H1 (cell line): ENCODE measurements at regions not wholly inside any gene's neighbourhood (a gene's known extent, or its start where the extent isn't known, plus 50 kb on each side); places are given as distances from the start of the nearest gene placed in this dataset.

Source experiments
- CBX5 ChIP-seq: fragments of 300-800, 300-1000 bp; sonication (generic); IDR thresholded peaks from 2 replicates; pipeline ENCODE4 v1.7.1; 2016; ENCODE audit warnings: antibody characterized with exemption, low read length, low read depth
- CBX8 ChIP-seq: fragments of 300-800, 300-1000 bp; sonication (generic); IDR thresholded peaks from 2 replicates; pipeline ENCODE4 v1.7.1; 2016; ENCODE audit warnings: low read depth, low read length, borderline replicate concordance
- CHD1 ChIP-seq: IDR thresholded peaks from 2 replicates; pipeline ENCODE4 v1.6.1; 2012; ENCODE audit warnings: low read depth, low read length, improper control_type of control experiment
- EZH2 ChIP-seq: fragments of 200-600 bp; sonication (generic); IDR thresholded peaks from 2 replicates; pipeline ENCODE4 v1.7.1; 2012; ENCODE audit warnings: low read depth, mild to moderate bottlenecking, moderate library complexity, low read length, inconsistent platforms; ENCODE audit not compliant: severe bottlenecking
- GABPA ChIP-seq: IDR thresholded peaks from 2 replicates; pipeline ENCODE4 v1.6.1; 2011; ENCODE audit warnings: mild to moderate bottlenecking, low read length, moderate library complexity, borderline replicate concordance; ENCODE audit not compliant: insufficient read depth
- POLR2A ChIP-seq, 2 experiments: IDR thresholded peaks; 1 replicate in 1 of 2; 2 replicates in 1 of 2; pipeline ENCODE4 v1.6.1; 2011; ENCODE audit warnings: low read depth in 2 of 2, low read length in 2 of 2, mild to moderate bottlenecking in 2 of 2; ENCODE audit errors: control extremely low read depth in 1 of 2
- RAD21 ChIP-seq, 2 experiments: IDR thresholded peaks in 1 of 2; conservative IDR thresholded peaks in 1 of 2; 2 replicates each; pipeline ENCODE4 v1.6.1; 2011; ENCODE audit warnings: low read depth in 2 of 2, low read length in 2 of 2, improper control_type of control experiment in 1 of 2, inconsistent platforms in 1 of 2, mild to moderate bottlenecking in 1 of 2, moderate library complexity in 1 of 2
- RBBP5 ChIP-seq: IDR thresholded peaks from 2 replicates; pipeline ENCODE4 v1.7.1; 2012; ENCODE audit warnings: low read depth, mild to moderate bottlenecking, inconsistent platforms, low read length, moderate library complexity, borderline replicate concordance
- SRF ChIP-seq: IDR thresholded peaks from 2 replicates; pipeline ENCODE4 v1.6.1; 2011; ENCODE audit warnings: mild to moderate bottlenecking, low read depth, low read length, moderate library complexity
- TBP ChIP-seq: IDR thresholded peaks from 2 replicates; pipeline ENCODE4 v1.6.1; 2011; ENCODE audit warnings: low read depth, low read length, improper control_type of control experiment
- TF ChIP-seq, protein P1 (sequence below), 3 experiments: IDR thresholded peaks; 1 replicate in 2 of 3; 2 replicates in 1 of 3; pipeline versions ENCODE4 v1.5.1 to v1.6.1; 2011; ENCODE audit warnings: low read length in 3 of 3, mild to moderate bottlenecking in 3 of 3, inconsistent platforms in 2 of 3, low read depth in 1 of 3, moderate library complexity in 1 of 3; ENCODE audit not compliant: insufficient read depth in 1 of 3; ENCODE audit errors: control extremely low read depth in 1 of 3
- TF ChIP-seq, protein P2 (sequence below): IDR thresholded peaks from 2 replicates; pipeline ENCODE4 v1.6.1; 2012; ENCODE audit warnings: inconsistent platforms
- TF ChIP-seq, protein P3 (sequence below): IDR thresholded peaks from 2 replicates; pipeline ENCODE4 v1.6.1; 2011; ENCODE audit warnings: low read depth, mild to moderate bottlenecking, low read length; ENCODE audit not compliant: insufficient read depth

DNA sequence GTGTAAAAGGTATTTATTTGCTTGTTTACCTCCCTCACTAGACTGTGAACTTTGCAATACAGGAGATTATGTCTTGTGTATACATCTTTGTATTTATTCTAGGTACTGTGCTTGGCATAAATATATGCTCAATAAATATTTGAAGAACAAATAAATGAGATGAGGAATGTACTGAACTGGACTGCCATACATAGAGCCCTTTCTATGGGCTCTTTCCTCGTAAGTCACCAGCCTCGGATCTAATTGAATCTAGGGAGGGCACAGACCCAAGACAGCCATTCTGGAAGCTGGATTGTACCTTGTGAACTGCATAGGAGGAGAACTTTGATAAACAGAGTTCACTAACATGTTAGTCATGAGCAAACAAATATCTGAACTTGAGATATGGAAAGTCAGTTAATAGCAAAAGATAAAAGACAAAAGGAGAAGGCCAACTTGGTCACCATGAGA, 503.9 kb downstream of the INSC start:
- TF ChIP-seq GABPA (no peak), EZH2 (no peak), CBX8 (no peak), CHD1 (no peak), TBP (no peak), CBX5 (no peak), RAD21 (IDR thresholded peaks at IDR 0.05 in 1 of 2, conservative IDR thresholded peaks at IDR 0.05 in 1 of 2; ENCODE audit: low read depth in 2 of 2, low read length in 2 of 2) (no peak), SRF (no peak), POLR2A (IDR thresholded peaks at IDR 0.05; ENCODE audit: control extremely low read depth in 1 of 2, low read depth in 2 of 2, low read length in 2 of 2) (no peak), RBBP5 (no peak)
- TF ChIP-seq, protein P1, sequence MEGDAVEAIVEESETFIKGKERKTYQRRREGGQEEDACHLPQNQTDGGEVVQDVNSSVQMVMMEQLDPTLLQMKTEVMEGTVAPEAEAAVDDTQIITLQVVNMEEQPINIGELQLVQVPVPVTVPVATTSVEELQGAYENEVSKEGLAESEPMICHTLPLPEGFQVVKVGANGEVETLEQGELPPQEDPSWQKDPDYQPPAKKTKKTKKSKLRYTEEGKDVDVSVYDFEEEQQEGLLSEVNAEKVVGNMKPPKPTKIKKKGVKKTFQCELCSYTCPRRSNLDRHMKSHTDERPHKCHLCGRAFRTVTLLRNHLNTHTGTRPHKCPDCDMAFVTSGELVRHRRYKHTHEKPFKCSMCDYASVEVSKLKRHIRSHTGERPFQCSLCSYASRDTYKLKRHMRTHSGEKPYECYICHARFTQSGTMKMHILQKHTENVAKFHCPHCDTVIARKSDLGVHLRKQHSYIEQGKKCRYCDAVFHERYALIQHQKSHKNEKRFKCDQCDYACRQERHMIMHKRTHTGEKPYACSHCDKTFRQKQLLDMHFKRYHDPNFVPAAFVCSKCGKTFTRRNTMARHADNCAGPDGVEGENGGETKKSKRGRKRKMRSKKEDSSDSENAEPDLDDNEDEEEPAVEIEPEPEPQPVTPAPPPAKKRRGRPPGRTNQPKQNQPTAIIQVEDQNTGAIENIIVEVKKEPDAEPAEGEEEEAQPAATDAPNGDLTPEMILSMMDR (IDR thresholded peaks at IDR 0.05; ENCODE audit: control extremely low read depth in 1 of 3, insufficient read depth in 1 of 3, low read depth in 1 of 3, low read length in 3 of 3): no peak
- TF ChIP-seq, protein P2, sequence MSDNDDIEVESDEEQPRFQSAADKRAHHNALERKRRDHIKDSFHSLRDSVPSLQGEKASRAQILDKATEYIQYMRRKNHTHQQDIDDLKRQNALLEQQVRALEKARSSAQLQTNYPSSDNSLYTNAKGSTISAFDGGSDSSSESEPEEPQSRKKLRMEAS: no peak
- TF ChIP-seq, protein P3, sequence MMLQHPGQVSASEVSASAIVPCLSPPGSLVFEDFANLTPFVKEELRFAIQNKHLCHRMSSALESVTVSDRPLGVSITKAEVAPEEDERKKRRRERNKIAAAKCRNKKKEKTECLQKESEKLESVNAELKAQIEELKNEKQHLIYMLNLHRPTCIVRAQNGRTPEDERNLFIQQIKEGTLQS: no peak
